Central memory CD8-positive, alpha-beta T cell (primary cell): ENCODE measurements at regions not wholly inside any gene's neighbourhood (a gene's known extent, or its start where the extent isn't known, plus 50 kb on each side); places are given as distances from the start of the nearest gene placed in this dataset.
"Not testable (repeated sequence)": the region's sequence is repeated elsewhere in the genome, so short reads cannot be mapped to it uniquely, and the experiment has no call there.

Experiments
- ATAC-seq: fragments of 150-1000 bp; cut with Tn5 transposase; replicated peaks from 2 replicates; pipeline ENCODE4 v1.10.0; 2022; ENCODE audit warnings: mild to moderate bottlenecking, moderate FRiP score, moderate number of reproducible peaks; ENCODE audit not compliant: poor library complexity, severe bottlenecking; ENCODE audit errors: extremely low read depth
- DNase-seq, 2 donors: peaks; one replicate each; pipeline ENCODE4 v3.0.0; 2021; ENCODE audit warnings: low spot score in 2 of 2
- H3K27ac Mint-ChIP-seq: one replicate; pipeline ENCODE4 v1.8.0; 2022; ENCODE audit warnings: low read depth, mild to moderate bottlenecking, moderate library complexity, mixed read lengths
- H3K27me3 Mint-ChIP-seq: one replicate; pipeline ENCODE4 v1.8.0; 2022; ENCODE audit warnings: mixed read lengths
- H3K36me3 Mint-ChIP-seq: one replicate; pipeline ENCODE4 v1.8.0; 2022; ENCODE audit warnings: mild to moderate bottlenecking, moderate library complexity, mixed read lengths; ENCODE audit not compliant: insufficient read depth
- H3K4me1 Mint-ChIP-seq: one replicate; pipeline ENCODE4 v1.8.0; 2022; ENCODE audit warnings: mixed read lengths
- H3K4me3 Mint-ChIP-seq: one replicate; pipeline ENCODE4 v1.8.0; 2022; ENCODE audit warnings: mild to moderate bottlenecking, moderate library complexity, mixed read lengths
- H3K9me3 Mint-ChIP-seq: one replicate; pipeline ENCODE4 v1.8.0; 2022; ENCODE audit warnings: mixed read lengths

DNA sequence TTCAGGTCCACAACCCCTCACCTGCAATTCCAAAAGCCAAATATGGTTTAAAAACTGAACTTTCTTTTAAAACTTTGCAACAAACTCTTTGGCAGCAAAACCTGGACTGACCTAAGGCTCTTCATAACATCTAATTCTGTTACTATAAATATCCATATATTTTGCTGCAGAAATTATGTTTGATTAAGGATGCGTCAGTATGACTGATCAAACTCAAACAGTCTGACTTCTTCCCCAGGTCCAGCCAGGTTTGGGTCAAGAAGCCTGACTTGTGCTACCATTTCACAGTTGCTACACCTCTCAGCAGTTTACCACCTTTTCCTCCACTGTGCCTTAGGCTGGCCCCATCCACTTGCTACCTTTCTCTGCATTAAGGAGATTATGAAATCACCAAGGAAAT is 127.0 kb upstream of the DUSP22 start:
- H3K4me1 Mint-ChIP-seq = no peaks in the 10 kb centered on the region
- H3K27ac Mint-ChIP-seq = no peak overlapping the region
- H3K27me3 Mint-ChIP-seq = peaks cover 14% of the 10 kb centered on the region
- no peak for ATAC-seq
- DNase-seq = no peak
- H3K36me3 Mint-ChIP-seq = no peaks in the 10 kb centered on the region
- H3K4me3 Mint-ChIP-seq = no peak overlapping the region
- H3K9me3 Mint-ChIP-seq = no peaks in the 10 kb centered on the region

DNA sequence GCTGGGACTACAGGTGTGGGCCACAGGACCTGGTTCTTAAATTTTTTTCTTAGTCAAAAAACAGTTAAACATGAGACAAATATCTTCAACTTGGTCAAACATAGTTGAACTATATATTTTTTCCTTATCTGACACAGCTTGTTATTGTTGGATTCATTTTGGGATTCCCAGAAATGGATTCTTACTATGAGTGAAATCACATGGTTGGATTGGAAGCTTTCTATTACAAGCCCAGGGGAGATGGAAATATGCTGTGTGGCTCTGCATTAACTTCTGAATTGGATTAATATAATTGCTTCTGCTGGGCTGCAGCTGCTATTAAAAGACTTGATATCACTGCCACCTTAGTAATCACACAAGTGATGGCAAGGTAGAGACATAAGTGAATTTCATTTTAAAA is 126.4 kb upstream of the DUSP22 start:
- H3K27ac Mint-ChIP-seq = no peak overlapping the region

DNA sequence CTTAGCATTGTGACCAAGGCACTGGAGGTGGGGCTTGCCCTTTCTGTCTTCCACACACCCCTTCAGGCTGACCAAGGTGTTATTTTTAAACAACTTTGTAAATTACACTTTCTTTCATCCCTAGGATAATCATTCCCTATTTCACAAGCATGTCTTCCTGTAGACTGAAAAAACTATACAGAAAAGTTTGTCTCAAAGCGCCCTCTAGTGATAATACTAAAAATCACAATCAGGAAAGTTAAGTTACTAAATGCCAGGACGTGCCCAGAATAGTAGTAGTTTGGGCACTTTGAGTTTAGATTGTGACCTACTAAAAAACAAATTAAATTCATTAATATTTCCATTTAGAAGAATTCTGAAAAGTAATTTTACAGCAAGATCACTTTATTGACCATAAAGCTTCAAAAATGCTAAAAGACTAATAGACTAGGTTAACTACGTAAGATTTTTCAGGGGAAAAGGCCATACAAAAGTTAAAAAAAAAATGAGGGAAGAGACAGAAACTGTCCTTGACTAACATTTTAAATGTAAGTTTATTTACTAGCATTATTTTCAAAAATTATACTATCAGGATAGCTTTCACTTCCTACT is 123.3 kb upstream of the DUSP22 start:
- H3K4me3 Mint-ChIP-seq = no peak overlapping the region
- no peak overlapping the region for H3K27ac Mint-ChIP-seq
- DNase-seq (no peak), ATAC-seq (no peak)
- no peaks in the 10 kb centered on the region for H3K36me3 Mint-ChIP-seq
- no peaks in the 10 kb centered on the region for H3K4me1 Mint-ChIP-seq
- H3K9me3 Mint-ChIP-seq = no peaks in the 10 kb centered on the region
- H3K27me3 Mint-ChIP-seq = peaks cover 6% of the 10 kb centered on the region

More for the DNA sequence above, 126.4 kb upstream of the DUSP22 start:
- Mint-ChIP-seq H3K27me3 (peaks cover 13% of the 10 kb centered on the region), H3K4me1 (no peaks in the 10 kb centered on the region), H3K36me3 (no peaks in the 10 kb centered on the region), H3K4me3 (no peak overlapping the region), H3K9me3 (no peaks in the 10 kb centered on the region)
- ATAC-seq (no peak), DNase-seq (no peak)

DNA sequence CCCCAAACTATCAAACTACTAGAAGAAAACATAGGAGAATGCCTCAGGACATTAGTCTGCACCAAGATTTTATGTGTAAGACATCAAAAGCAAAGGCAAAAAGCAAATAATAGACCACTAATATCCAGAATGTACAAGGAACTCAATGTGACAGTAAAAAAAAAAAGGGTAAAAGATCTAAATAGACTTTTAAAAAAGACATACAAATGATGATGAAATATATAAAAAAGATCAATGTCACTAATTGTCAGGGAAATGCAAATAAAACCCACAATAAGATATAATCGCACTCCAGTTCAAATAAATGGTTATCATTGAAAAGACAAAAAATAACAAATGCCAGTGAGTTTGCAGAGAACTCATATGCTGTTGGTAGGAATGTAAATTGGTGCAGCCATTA is 118.3 kb upstream of the DUSP22 start:
- Mint-ChIP-seq H3K4me3 (no peak overlapping the region), H3K36me3 (peaks cover 2% of the 10 kb centered on the region), H3K9me3 (no peaks in the 10 kb centered on the region), H3K27ac (no peak overlapping the region), H3K27me3 (peaks cover 17% of the 10 kb centered on the region), H3K4me1 (no peaks in the 10 kb centered on the region)
- no peak for ATAC-seq
- DNase-seq = no peak

DNA sequence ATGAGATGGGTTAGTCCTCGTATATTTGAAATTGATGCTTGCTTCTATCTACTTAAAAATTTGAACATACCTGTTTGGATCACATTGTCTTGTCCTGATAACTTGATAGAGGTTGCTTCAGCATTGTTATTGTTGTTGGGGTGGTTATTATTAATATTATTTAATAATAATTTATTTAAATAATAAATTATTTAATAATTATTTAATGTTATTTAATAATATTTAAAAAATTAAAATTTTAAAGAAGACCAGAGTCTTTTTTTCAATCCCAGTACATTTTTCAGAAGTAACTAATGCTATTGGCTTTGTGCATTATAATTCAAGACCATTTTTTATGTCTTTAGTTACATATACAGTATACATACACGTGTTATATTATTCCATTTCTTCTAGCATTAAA is 116.6 kb upstream of the DUSP22 start:
- peaks cover 12% of the 10 kb centered on the region for H3K27me3 Mint-ChIP-seq
- H3K27ac Mint-ChIP-seq = no peak overlapping the region
- no peaks in the 10 kb centered on the region for H3K9me3 Mint-ChIP-seq
- peaks cover 2% of the 10 kb centered on the region for H3K36me3 Mint-ChIP-seq
- DNase-seq = no peak
- peaks cover 6% of the 10 kb centered on the region for H3K4me1 Mint-ChIP-seq
- no peak for ATAC-seq
- no peak overlapping the region for H3K4me3 Mint-ChIP-seq

DNA sequence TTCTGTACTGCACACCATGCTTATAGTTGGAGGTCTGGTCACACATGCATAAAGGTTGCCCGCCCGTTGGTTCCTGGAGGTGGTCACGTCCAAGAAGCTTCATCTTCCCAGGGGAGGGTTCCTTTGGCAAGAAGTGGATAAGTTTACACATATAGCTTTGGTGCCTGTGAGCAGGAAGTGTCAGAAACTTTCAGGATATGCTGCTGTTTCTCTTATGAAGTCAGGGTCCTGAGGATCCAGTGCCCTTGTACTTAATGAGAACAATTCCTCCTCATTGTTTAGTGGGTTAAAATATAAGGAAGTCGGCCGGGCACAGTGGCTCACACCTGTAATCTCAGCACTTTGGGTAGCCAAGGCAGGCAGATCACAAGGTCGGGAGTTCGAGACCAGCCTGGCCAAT is 115.5 kb upstream of the DUSP22 start:
- Mint-ChIP-seq H3K27ac (no peak overlapping the region), H3K27me3 (peaks cover 11% of the 10 kb centered on the region), H3K4me1 (peaks cover 9% of the 10 kb centered on the region), H3K36me3 (peaks cover 2% of the 10 kb centered on the region), H3K9me3 (no peaks in the 10 kb centered on the region), H3K4me3 (no peak overlapping the region)
- no peak for DNase-seq
- no peak for ATAC-seq

DNA sequence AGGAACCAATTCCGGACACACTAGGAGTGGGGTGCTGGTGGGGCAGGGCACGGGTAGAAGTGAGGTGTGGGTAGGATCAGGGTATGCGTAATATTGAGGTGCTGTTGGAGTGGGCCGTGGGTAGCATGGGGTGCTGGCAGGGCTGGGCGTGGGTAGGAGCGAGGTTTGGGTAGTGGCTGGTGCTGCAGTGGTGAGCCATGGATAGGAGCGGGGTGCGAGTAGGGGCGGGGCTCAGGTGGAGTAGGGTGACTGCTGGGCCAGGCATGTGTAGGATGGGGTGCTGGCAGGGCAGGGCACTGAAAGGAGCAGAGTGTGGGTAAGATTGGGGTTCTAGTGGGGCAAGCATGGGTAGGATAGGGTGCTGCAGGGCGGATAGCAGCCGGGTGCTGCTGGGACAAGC is 114.2 kb upstream of the DUSP22 start:
- DNase-seq (no peak), ATAC-seq (no peak)
- Mint-ChIP-seq H3K36me3 (peaks cover 2% of the 10 kb centered on the region), H3K4me1 (peaks cover 9% of the 10 kb centered on the region), H3K9me3 (no peaks in the 10 kb centered on the region), H3K27me3 (peaks cover 11% of the 10 kb centered on the region), H3K4me3 (no peak overlapping the region), H3K27ac (no peak overlapping the region)

DNA sequence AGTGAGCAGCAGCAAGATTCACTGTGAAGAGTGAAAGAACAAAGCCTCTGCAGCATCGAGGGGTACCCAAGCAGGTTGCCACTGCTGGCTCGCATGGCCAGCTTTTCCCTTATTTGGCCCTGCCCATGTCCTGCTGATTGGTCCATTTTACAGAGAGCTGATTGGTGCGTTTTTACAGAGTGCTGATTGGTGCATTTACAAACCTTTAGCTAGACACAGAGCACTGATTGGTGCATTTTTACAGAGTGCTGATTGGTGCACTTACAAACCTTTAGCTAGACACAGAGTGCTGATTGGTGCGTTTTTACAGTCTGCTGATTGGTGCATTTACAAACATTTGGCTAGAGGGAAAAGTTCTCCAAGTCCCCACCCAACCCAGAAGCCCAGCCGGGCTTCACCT is 113.4 kb upstream of the DUSP22 start:
- not testable (repeated sequence) for H3K9me3 Mint-ChIP-seq, H3K4me1 Mint-ChIP-seq, H3K27ac Mint-ChIP-seq, H3K36me3 Mint-ChIP-seq, DNase-seq, H3K4me3 Mint-ChIP-seq, ATAC-seq
- H3K27me3 Mint-ChIP-seq = peaks cover 11% of the 10 kb centered on the region

DNA sequence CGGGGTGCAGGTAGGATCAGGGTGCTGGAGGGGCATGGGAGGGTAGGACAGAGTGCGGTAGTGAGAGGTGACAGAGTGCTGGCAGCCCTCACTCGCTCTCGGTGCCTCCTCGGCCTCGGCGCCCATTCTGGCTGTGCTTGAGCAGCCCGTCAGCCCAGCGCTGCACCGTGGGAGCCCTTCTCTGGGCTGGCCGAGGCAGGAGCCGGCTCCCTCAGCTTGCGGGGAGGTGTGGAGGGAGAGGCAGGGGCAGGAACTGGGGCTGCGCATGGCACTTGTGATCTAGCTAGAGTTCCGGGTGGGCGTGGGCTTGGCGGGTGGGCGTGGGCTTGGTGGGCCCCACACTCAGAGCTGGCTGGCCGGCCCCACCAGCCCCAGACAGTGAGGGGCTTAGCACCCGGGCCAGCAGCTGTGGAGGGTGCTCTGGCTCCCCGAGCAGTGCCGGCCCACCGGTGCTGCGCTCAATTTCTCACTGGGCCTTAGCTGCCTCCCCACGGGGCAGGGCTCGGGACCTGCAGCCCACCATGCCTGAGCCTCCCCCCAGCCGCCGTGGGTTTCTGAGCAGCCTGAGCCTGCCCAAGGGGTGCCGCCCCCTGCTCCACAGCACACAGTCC is 112.8 kb upstream of the DUSP22 start:
- DNase-seq = no peak
- Mint-ChIP-seq H3K9me3 (no peaks in the 10 kb centered on the region), H3K27me3 (peaks cover 11% of the 10 kb centered on the region), H3K27ac (no peak overlapping the region), H3K36me3 (peaks cover 2% of the 10 kb centered on the region), H3K4me1 (peaks cover 9% of the 10 kb centered on the region), H3K4me3 (no peak overlapping the region)
- ATAC-seq = no peak

DNA sequence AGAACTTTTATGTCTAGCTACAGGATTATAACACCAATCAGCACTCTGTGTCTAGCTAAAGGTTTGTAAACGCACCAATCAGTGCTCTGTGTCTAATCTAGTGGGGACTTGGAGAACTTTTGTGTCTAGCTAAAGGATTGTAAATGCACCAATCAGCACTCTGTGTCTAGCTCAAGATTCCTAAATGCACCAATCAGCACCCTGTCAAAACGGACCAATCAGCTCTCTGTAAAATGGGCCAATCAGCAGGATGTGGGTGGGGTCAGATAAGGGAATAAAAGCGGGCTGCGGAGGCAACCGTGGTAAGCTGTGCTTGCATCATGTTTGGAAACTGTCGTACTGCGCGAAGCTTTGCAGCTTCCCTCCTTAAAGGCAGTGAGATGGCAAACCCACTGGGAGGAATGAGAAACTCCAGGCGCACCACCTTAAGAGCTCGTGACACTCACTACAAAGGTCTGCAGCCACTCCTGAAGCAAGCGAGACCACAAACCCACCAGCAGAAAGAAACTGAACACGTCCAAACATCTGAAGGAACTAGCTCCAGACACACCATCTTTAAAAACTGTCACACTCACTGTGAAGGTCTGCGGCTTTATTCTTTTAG is 112.1 kb upstream of the DUSP22 start:
- peaks cover 11% of the 10 kb centered on the region for H3K27me3 Mint-ChIP-seq
- not testable (repeated sequence) for H3K4me1 Mint-ChIP-seq, H3K9me3 Mint-ChIP-seq, H3K36me3 Mint-ChIP-seq, ATAC-seq, DNase-seq
- H3K4me3 Mint-ChIP-seq = peak overlapping the region; percentile 39
- peak overlapping the region; percentile 26 for H3K27ac Mint-ChIP-seq

DNA sequence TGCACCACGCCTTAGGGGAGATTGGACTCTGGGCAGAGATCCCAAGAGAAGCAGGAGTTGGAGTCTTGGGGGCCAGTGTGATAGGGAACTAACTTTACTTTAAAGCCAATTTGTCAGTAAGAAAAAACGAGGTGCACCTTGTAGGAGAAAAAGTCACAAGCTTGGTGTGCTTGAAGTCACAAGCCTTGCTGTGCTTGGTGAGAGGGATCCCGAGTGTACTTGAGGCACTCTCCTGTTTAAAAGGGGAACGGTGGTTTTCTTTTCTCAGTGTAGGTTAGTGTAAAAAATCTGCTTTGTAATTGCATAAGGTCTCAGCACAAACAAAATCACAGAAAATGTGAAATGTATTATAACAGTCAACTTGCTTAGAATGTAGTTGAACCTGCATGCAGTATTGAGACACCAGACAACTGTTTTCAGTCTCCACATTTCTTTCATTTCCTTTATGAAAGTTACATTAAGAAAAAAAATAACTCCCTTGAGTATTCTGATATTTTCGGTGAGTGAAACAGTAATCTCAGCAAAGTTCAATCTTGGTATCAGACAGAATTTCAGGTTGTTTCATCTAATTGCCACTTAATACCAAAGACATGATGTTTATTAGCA is 111.1 kb upstream of the DUSP22 start:
- Mint-ChIP-seq H3K9me3 (no peaks in the 10 kb centered on the region), H3K27me3 (peaks cover 11% of the 10 kb centered on the region), H3K36me3 (peaks cover 2% of the 10 kb centered on the region), H3K4me1 (peaks cover 9% of the 10 kb centered on the region), H3K4me3 (peak overlapping the region; percentile 39), H3K27ac (peak overlapping the region; percentile 26)
- ATAC-seq = no peak
- no peak for DNase-seq

DNA sequence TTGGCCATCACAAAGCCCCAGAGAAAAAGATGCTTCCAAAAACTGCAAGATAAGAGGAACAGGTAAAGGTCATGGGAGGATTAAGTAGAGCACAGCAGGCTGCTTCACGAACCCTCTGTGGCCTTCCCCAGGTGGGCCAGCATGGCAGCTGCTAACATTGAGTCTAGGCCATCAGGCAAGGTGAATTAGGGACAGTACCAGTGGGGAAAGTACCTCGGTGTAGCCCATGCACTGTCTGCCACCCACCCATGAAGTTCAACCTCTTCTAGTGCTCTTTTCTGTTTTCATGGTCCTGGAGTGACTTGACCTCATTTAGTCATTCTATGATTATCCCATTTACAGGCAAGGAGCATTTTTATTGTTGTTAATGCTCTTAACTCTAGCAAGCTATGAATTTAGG is 108.6 kb upstream of the DUSP22 start:
- Mint-ChIP-seq H3K9me3 (no peaks in the 10 kb centered on the region), H3K27ac (no peak overlapping the region), H3K4me1 (peaks cover 11% of the 10 kb centered on the region), H3K27me3 (peaks cover under 1% of the 10 kb centered on the region), H3K4me3 (no peak overlapping the region), H3K36me3 (no peaks in the 10 kb centered on the region)
- ATAC-seq (no peak), DNase-seq (no peak)

DNA sequence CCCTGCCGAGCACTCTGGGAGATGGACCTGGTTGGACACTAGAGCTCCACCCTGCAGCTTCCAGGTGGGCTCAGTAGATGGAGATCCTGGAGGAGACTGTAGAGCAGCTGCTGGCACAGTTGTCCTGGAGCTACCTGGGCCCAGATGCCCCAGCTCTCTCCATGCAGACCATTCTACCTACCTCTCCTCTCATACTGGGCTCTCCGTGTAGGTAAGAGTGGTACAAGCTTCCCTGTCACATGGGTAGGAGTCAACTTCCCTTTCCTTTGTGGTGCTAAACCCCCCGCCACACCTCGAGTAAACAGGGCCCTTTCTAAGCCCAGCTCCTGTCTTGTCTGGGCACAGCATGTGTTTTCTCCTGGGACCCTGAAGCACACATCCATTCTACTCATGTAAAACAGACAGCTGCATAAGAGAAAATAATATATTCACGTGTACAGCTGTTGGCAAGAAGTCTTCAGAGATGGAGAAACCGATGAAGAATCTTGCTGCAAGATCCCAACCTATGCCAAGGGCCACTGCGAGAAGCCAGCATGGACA is 108.1 kb upstream of the DUSP22 start:
- H3K4me1 Mint-ChIP-seq = peaks cover 16% of the 10 kb centered on the region
- no peak overlapping the region for H3K4me3 Mint-ChIP-seq
- H3K27ac Mint-ChIP-seq = no peak overlapping the region
- no peaks in the 10 kb centered on the region for H3K9me3 Mint-ChIP-seq
- no peaks in the 10 kb centered on the region for H3K27me3 Mint-ChIP-seq
- H3K36me3 Mint-ChIP-seq = peaks cover 3% of the 10 kb centered on the region
- no peak for DNase-seq
- no peak for ATAC-seq
